K562 (cell line): ENCODE measurements at regions not wholly inside any gene's neighbourhood (a gene's known extent, or its start where the extent isn't known, plus 50 kb on each side); places are given as distances from the start of the nearest gene placed in this dataset.

Source experiments
- ATAC-seq: fragments of 200-7000 bp; cut with Tn5 transposase; 3 replicates; pipeline ENCODE4 v1.9.1; 2020; ENCODE audit warnings: moderate library complexity
- BruUV-seq: library from RNA; stranded (reverse); fragments of 400-500 nt; replicated peaks from 2 replicates; lab custom pipeline; 2021; lab: Mats Ljungman, UMichigan
- CTCF ChIA-PET: fragments of 300-600 bp; formaldehyde crosslinking; extraction: SDS; loops from one replicate; lab custom pipeline; 2021; ENCODE audit warnings: low intra/inter-chr PET ratio; lab: Yijun Ruan, JAX
- POLR2A ChIA-PET: fragments of 300-600, 350-650 bp; sonication (Branson Sonifier 250); formaldehyde crosslinking; extraction: SDS; loops from one replicate; lab custom pipeline; 2021; ENCODE audit warnings: antibody characterized with exemption, inconsistent platforms; lab: Yijun Ruan, JAX
- DNase-seq, 4 experiments: peaks; one replicate each; pipeline versions ENCODE4 v3.0.0 to v3.0.0-alpha.2; 2011 to 2018; ENCODE audit warnings: low spot score in 3 of 4, mixed read lengths in 3 of 4; ENCODE audit errors: extremely low read depth in 1 of 4
- FAIRE-seq: peaks from 2 replicates; lab custom pipeline; 2011; peaks lifted over from hg19 to GRCh38; lab: Jason Lieb, UNC
- H2AFZ ChIP-seq: 2 replicates; pipeline ENCODE4 v1.6.0; 2011; ENCODE audit warnings: low read depth, low read length, control low read depth, inconsistent platforms
- H3K27ac ChIP-seq: fragments of 200-600 bp; 3 replicates; pipeline ENCODE4 v1.8.0; 2011; ENCODE audit warnings: low read depth, mild to moderate bottlenecking, control low read depth, inconsistent platforms, low read length, moderate library complexity, mixed read lengths; ENCODE audit errors: extremely low read depth
- H3K27me3 ChIP-seq, 2 experiments: fragments of 300-600 bp in 1 of 2; 2 replicates in 1 of 2; 3 replicates in 1 of 2; pipeline versions ENCODE4 v1.6.0 to v1.8.0; 2011; ENCODE audit warnings: inconsistent platforms in 2 of 2, low read length in 2 of 2, mild to moderate bottlenecking in 1 of 2, mixed read lengths in 1 of 2, moderate library complexity in 1 of 2; ENCODE audit not compliant: control insufficient read depth in 2 of 2, insufficient read depth in 2 of 2
- H3K36me3 ChIP-seq: fragments of 300-600 bp; 3 replicates; pipeline ENCODE4 v1.8.0; 2011; ENCODE audit warnings: mild to moderate bottlenecking, low read length, inconsistent platforms; ENCODE audit not compliant: control insufficient read depth, insufficient read depth
- H3K4me1 ChIP-seq, 2 experiments: fragments of 200-600 bp in 1 of 2; replicated peaks in 1 of 2; 2 replicates in 1 of 2; 3 replicates in 1 of 2; pipeline versions ENCODE4 v1.5.1 to v1.8.0; 2011; ENCODE audit warnings: inconsistent platforms in 2 of 2, low read length in 2 of 2, mild to moderate bottlenecking in 1 of 2, mixed read lengths in 1 of 2, moderate library complexity in 1 of 2; ENCODE audit not compliant: control insufficient read depth in 2 of 2, insufficient read depth in 2 of 2
- H3K4me2 ChIP-seq: 2 replicates; pipeline ENCODE4 v1.6.1; 2011; ENCODE audit warnings: low read length, control low read depth, inconsistent platforms, mixed read lengths; ENCODE audit not compliant: insufficient read depth
- H3K4me3 ChIP-seq: fragments of 200-600 bp; sonication (generic), shearing (Covaris generic); 2 replicates; pipeline ENCODE4 v1.5.1; 2016; ENCODE audit warnings: control low read depth, inconsistent platforms
- H3K79me2 ChIP-seq: fragments of 200-600 bp; 3 replicates; pipeline ENCODE4 v1.8.0; 2011; ENCODE audit warnings: low read length, inconsistent platforms; ENCODE audit not compliant: control insufficient read depth, insufficient read depth
- H3K9ac ChIP-seq, 2 experiments: 2 replicates each; pipeline versions ENCODE4 v1.6.0 to v1.6.1; 2011; ENCODE audit warnings: low read depth in 2 of 2, low read length in 2 of 2, control low read depth in 1 of 2, inconsistent platforms in 1 of 2, mild to moderate bottlenecking in 1 of 2, mixed read lengths in 1 of 2; ENCODE audit not compliant: insufficient read depth in 1 of 2
- H3K9me1 ChIP-seq: one replicate; pipeline ENCODE4 v1.6.0; 2011; ENCODE audit warnings: inconsistent platforms, mild to moderate bottlenecking, low read length, moderate library complexity; ENCODE audit not compliant: control insufficient read depth, insufficient read depth
- H3K9me3 ChIP-seq: replicated peaks from 2 replicates; pipeline ENCODE4 v1.5.1; 2011; ENCODE audit warnings: low read depth, low read length, inconsistent platforms; ENCODE audit not compliant: control insufficient read depth, insufficient read depth
- H4K20me1 ChIP-seq: replicated peaks from 2 replicates; pipeline ENCODE4 v1.6.1; 2011; ENCODE audit warnings: low read length, inconsistent platforms, mixed read lengths; ENCODE audit not compliant: control insufficient read depth, insufficient read depth
- KDM5B ChIP-seq: fragments of 200-600 bp; sonication (generic); IDR thresholded peaks from 2 replicates; pipeline ENCODE4 v1.6.1; 2012; ENCODE audit warnings: low read depth, mild to moderate bottlenecking, moderate library complexity, low read length, control low read depth, inconsistent platforms; ENCODE audit not compliant: insufficient replicate concordance
- ZBTB11 ChIP-seq, 3 experiments: fragments of 200-800 bp in 1 of 3; fragments of 250-450 bp in 1 of 3; fragments of 450-650 bp in 1 of 3; sonication (Bioruptor Pico) in 1 of 3; sonication (Bioruptor generic) in 1 of 3; formaldehyde crosslinking in 1 of 3; IDR thresholded peaks; 2 replicates each; pipeline versions ENCODE4 v1.6.1 to v1.8.0; 2016 to 2022; ENCODE audit warnings: mild to moderate bottlenecking in 2 of 3, missing genetic modification characterization in 2 of 3, missing compliant biosample characterization in 1 of 3, moderate library complexity in 1 of 3
- ZNF444 ChIP-seq: fragments of 250-450 bp; sonication (Bioruptor Pico); IDR thresholded peaks from 2 replicates; pipeline ENCODE4 v1.4.0; 2020; ENCODE audit warnings: mild to moderate bottlenecking, moderate library complexity
- WGBS: fragments of 100-300 bp; shearing (Covaris generic); methylation state at CpG from one replicate; pipeline ENCODE4 v1.1.6; 2016; ENCODE audit warnings: low coverage, mixed read lengths; ENCODE audit not compliant: insufficient coverage; ENCODE audit errors: missing lambda C conversion rate; 5-methylcytosine and 5-hydroxymethylcytosine counted together
- in situ Hi-C: fragments of 300-500 bp; cut with MboI; formaldehyde crosslinking; loops from 4 replicates; pipeline ENCODE4 v1.15.0; 2018; ENCODE audit warnings: inconsistent platforms, mixed read lengths
- intact Hi-C: fragments of 100-400 bp; cut with micrococcal nuclease; formaldehyde crosslinking; loops from 2 replicates; pipeline ENCODE4 v1.14.2; 2022

GRCh38 chr3:64766440-64766839, 78.6 kb upstream of the ADAMTS9 start:
- intact Hi-C loops, result no loop called here
- Histone ChIP-seq H4K20me1 (no peaks in the 10 kb centered on the region), H3K9me1 (no peaks in the 10 kb centered on the region), H3K27me3 (no peaks in the 10 kb centered on the region), H3K36me3 (no peaks in the 10 kb centered on the region), H3K9ac (no peak overlapping the region), H3K4me3 (no peak overlapping the region), H3K9me3 (no peaks in the 10 kb centered on the region), H3K79me2 (no peaks in the 10 kb centered on the region), H3K4me1 (no peaks in the 10 kb centered on the region; a peak in 1 of 5 replicates), H2AFZ (no peak overlapping the region), H3K27ac (no peak overlapping the region), H3K4me2 (no peak overlapping the region)
- ATAC-seq, result no peak
- no peak for TF ChIP-seq KDM5B
- TF ChIP-seq ZBTB11 (CRISPR knock-in tag; IDR thresholded peaks at IDR 0.05), result peak in 1 of 3 experiments; percentile 14; a peak in 1 of 6 replicates
- TF ChIP-seq ZNF444 (CRISPR knock-in tag), result no peak
- FAIRE-seq, result no peak
- POLR2A ChIA-PET, result interaction anchor here (0.6 kb wide), 1 partner anchor 588 kb away, joined by 3 read pairs; no protein-coding TSS in a partner anchor
- CTCF ChIA-PET, result no interaction called here
- no TSS peak for BruUV-seq
- DNase-seq, result no peak
- in situ Hi-C loops, result no loop called here
- 3% methylated on average over 4 of the region's 4 CpGs for WGBS
